ENCODE measurements at regions not wholly inside any gene's neighbourhood (a gene's known extent, or its start where the extent isn't known, plus 50 kb on each side); places are given as distances from the start of the nearest gene placed in this dataset.

- no peak for TF ChIP-seq CTCF (IDR thresholded peaks at IDR 0.05)
- no peak for TF ChIP-seq POLR2A (IDR thresholded peaks at IDR 0.05)
Observed at GRCh38 chr2:59589881-59590280, 963.6 kb downstream of the BCL11A start.
